Astrocyte of the spinal cord (primary cell): ENCODE measurements at regions not wholly inside any gene's neighbourhood (a gene's known extent, or its start where the extent isn't known, plus 50 kb on each side); places are given as distances from the start of the nearest gene placed in this dataset.
"Not testable (repeated sequence)": the region's sequence is repeated elsewhere in the genome, so short reads cannot be mapped to it uniquely, and the experiment has no call there.

ENCODE experiments used
- DNase-seq: peaks from one replicate; pipeline ENCODE4 v3.0.0; 2011; ENCODE audit warnings: low read depth, low spot score
- H3K4me3 ChIP-seq: 2 replicates; pipeline ENCODE4 v1.5.1; 2011; ENCODE audit warnings: low read depth, mild to moderate bottlenecking, low read length, moderate library complexity
- CTCF ChIP-seq: IDR thresholded peaks from 2 replicates; pipeline ENCODE4 v1.5.1; 2012; ENCODE audit warnings: low read depth, mild to moderate bottlenecking, low read length, inconsistent platforms
- in situ Hi-C: cut with HindIII; loops from 2 replicates; pipeline ENCODE4 v1.10.0; 2017; ENCODE audit warnings: low sequenced_read_pairs

GRCh38 chr6:150755524-150755923 is 110.0 kb upstream of the MTHFD1L start:
- DNase-seq, result no peak
- no peak for TF ChIP-seq CTCF
- no peak overlapping the region for H3K4me3 ChIP-seq
- in situ Hi-C loops, result no loop called here

- no peak overlapping the region for H3K4me3 ChIP-seq
- no peak for TF ChIP-seq CTCF
- DNase-seq, result no peak
- in situ Hi-C loops, result no loop called here
Observed at GRCh38 chr6:150756173-150756572, 109.3 kb upstream of the MTHFD1L start.

GRCh38 chr6:150757807-150758206 is 107.7 kb upstream of the MTHFD1L start:
- H3K4me3 ChIP-seq, DNase-seq, in situ Hi-C loops: not testable (repeated sequence)

- H3K4me3 ChIP-seq, result no peak overlapping the region
- DNase-seq, result no peak
- in situ Hi-C loops, result no loop called here
- no peak for TF ChIP-seq CTCF
Observed at GRCh38 chr6:150759483-150759882, 106.0 kb upstream of the MTHFD1L start.

- no peak for TF ChIP-seq CTCF
- no peak for DNase-seq
- H3K4me3 ChIP-seq, result no peak overlapping the region
- in situ Hi-C loops, result no loop called here
Observed at GRCh38 chr6:150761771-150762170, 103.7 kb upstream of the MTHFD1L start.

- no peak overlapping the region for H3K4me3 ChIP-seq
- no peak for DNase-seq
- TF ChIP-seq CTCF, result no peak
- in situ Hi-C loops, result no loop called here
Observed at GRCh38 chr6:150764334-150765066, 101.0 kb upstream of the MTHFD1L start.

GRCh38 chr6:150765067-150765764 is 100.3 kb upstream of the MTHFD1L start:
- H3K4me3 ChIP-seq, result no peak overlapping the region
- no peak for TF ChIP-seq CTCF
- in situ Hi-C loops, result no loop called here
- DNase-seq, result no peak
